ENCODE measurements at regions not wholly inside any gene's neighbourhood (a gene's known extent, or its start where the extent isn't known, plus 50 kb on each side); places are given as distances from the start of the nearest gene placed in this dataset.

DNA sequence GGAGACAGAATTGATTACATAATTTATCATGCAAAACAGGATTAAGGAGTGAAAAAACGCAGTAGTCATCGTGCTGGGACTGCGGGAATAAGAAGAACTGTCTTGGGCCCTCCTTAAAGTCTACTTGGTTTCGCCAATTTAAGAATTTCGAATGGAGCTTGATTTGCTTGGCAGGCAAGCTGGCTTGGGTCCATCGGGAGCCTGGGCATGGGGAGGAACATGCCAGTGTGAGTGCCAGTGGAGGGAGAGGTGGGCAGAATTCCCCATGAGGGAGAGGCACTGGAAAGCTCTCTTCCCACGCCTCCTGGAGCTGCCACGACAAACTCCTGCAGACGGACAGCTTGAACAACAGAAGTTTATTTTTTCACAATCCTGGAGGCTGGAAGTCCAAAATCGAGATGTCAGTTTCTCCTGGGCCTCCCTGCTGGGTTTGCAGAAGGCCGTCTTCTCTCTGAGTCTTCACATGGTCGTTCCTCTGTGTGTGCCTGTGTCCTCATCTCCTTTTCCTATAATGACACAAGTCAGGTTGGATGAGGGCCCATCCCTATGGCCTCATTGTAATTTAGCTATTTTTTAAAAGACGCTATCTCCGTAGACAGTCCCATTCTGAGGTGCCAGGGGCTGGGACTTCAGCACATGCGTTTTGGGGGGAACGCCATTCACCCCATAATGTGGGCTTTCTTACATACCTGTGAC lies 528.7 kb upstream of the DPP6 start:
- in situ Hi-C loops (cut with MboI; ENCODE audit: low sequenced_read_pairs in 4 of 4) (no loop called here), intact Hi-C loops (cut with DNase I; ENCODE audit: low total_unique reads) (no loop called here)
- Histone ChIP-seq H3K36me3 (no peaks in the 10 kb centered on the region), H3K4me3 (no peak overlapping the region), H3K27ac (no peak overlapping the region), H3K9me3 (no peaks in the 10 kb centered on the region), H3K27me3 (no peaks in the 10 kb centered on the region), H3K4me1 (no peaks in the 10 kb centered on the region)
- TF ChIP-seq, protein P1, sequence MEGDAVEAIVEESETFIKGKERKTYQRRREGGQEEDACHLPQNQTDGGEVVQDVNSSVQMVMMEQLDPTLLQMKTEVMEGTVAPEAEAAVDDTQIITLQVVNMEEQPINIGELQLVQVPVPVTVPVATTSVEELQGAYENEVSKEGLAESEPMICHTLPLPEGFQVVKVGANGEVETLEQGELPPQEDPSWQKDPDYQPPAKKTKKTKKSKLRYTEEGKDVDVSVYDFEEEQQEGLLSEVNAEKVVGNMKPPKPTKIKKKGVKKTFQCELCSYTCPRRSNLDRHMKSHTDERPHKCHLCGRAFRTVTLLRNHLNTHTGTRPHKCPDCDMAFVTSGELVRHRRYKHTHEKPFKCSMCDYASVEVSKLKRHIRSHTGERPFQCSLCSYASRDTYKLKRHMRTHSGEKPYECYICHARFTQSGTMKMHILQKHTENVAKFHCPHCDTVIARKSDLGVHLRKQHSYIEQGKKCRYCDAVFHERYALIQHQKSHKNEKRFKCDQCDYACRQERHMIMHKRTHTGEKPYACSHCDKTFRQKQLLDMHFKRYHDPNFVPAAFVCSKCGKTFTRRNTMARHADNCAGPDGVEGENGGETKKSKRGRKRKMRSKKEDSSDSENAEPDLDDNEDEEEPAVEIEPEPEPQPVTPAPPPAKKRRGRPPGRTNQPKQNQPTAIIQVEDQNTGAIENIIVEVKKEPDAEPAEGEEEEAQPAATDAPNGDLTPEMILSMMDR (IDR thresholded peaks at IDR 0.05 in 4 of 5, conservative IDR thresholded peaks at IDR 0.05 in 1 of 5) = no peak
- TF ChIP-seq POLR2A (IDR thresholded peaks at IDR 0.05) = no peak
- no peak for ATAC-seq
- no peak for DNase-seq

DNA sequence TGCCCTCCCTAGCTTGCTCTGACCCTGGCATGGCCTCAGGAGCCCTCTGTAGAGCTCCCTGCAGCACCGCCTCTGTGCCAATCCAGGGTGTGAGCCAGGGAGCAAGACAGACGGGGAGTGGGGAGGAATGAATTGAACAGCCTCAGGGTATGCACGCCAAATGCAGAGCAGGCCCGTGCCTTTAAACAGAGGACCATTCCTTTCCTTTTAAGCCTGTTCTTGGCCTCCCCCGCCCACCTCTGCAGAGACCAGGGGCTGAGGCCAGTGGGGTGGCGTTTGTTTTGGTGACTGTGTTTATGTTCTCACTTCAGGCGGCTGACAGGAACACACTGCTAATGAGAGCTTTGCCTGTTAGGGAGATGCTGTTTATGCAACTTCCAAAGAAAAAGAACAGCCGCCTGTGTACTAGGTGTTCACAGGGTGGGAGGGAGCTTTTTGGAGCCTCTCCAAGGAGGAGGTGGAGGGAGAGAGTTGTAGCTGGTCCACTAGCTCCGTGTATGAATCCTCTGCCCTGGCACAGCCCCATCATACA lies 528.1 kb upstream of the DPP6 start:
- H3K27ac ChIP-seq = no peak overlapping the region
- no peaks in the 10 kb centered on the region for H3K9me3 ChIP-seq

DNA sequence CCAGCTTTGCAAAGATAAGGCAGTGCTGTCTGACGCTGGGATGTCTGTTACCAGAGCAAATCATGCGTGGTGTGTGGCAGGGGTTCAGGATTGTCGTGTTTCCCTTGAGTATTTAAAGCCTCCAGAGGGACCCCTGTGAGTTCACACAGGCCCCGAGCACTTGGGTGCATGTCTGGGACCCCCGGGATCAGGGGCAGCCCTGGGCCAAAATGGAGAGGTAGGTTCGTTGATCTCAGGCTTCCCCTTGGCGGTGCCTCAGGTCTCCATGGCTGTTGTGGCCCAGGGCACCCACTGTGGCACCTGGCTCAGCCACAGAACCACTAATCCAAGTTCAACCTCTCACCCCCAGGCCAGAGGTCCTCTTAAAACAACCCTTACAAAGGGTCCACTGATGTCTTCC lies 523.1 kb upstream of the DPP6 start:
- in situ Hi-C loops (cut with MboI; ENCODE audit: low sequenced_read_pairs in 4 of 4) = no loop called here
- ATAC-seq = no peak
- no peak for TF ChIP-seq POLR2A (IDR thresholded peaks at IDR 0.05)
- TF ChIP-seq, protein P1 (IDR thresholded peaks at IDR 0.05 in 4 of 5, conservative IDR thresholded peaks at IDR 0.05 in 1 of 5) = no peak
- H3K4me1 ChIP-seq = no peaks in the 10 kb centered on the region
- intact Hi-C loops (cut with DNase I; ENCODE audit: low total_unique reads) = no loop called here
- H3K36me3 ChIP-seq = no peaks in the 10 kb centered on the region
- no peaks in the 10 kb centered on the region for H3K9me3 ChIP-seq
- H3K27ac ChIP-seq = no peak overlapping the region
- H3K27me3 ChIP-seq = no peaks in the 10 kb centered on the region
- DNase-seq = no peak
- no peak overlapping the region for H3K4me3 ChIP-seq

More for the DNA sequence above, 528.1 kb upstream of the DPP6 start:
- no peak for TF ChIP-seq POLR2A (IDR thresholded peaks at IDR 0.05)
- TF ChIP-seq, protein P1 (IDR thresholded peaks at IDR 0.05 in 4 of 5, conservative IDR thresholded peaks at IDR 0.05 in 1 of 5) = no peak
- H3K36me3 ChIP-seq = no peaks in the 10 kb centered on the region
- intact Hi-C loops (cut with DNase I; ENCODE audit: low total_unique reads) (no loop called here), in situ Hi-C loops (cut with MboI; ENCODE audit: low sequenced_read_pairs in 4 of 4) (no loop called here)
- no peak overlapping the region for H3K4me3 ChIP-seq
- no peaks in the 10 kb centered on the region for H3K4me1 ChIP-seq
- DNase-seq (no peak), ATAC-seq (no peak)
- no peaks in the 10 kb centered on the region for H3K27me3 ChIP-seq

DNA sequence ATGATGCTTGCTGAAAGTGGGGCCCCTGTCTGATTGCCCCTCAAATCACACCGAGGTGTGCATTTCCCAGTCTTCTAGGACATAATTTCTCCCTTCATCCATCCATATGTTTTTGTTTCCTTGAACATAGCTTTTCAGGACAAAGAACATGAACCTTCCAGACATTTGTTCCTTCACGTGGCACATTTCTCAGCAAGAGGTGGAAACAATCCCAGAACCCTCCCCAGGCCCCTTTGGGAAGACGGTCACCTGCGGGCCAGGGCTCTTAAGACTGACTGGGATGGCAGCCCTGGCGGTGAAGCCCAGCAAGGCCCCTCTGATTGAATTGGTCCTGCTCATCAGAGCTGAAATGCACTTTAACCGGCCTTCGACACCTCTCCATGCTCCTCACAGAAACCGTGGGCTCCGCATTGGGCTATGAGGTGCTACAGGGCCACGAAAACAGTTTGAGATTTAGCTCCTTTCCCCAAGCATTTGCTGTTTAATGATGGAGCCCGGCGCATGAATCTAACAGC lies 522.5 kb upstream of the DPP6 start:
- H3K27ac ChIP-seq = no peak overlapping the region
- ATAC-seq = no peak
- H3K36me3 ChIP-seq = no peaks in the 10 kb centered on the region
- H3K9me3 ChIP-seq = no peaks in the 10 kb centered on the region
- no peaks in the 10 kb centered on the region for H3K27me3 ChIP-seq
- DNase-seq = no peak
- no peaks in the 10 kb centered on the region for H3K4me1 ChIP-seq
- no peak for TF ChIP-seq POLR2A (IDR thresholded peaks at IDR 0.05)
- TF ChIP-seq, protein P1 (IDR thresholded peaks at IDR 0.05 in 4 of 5, conservative IDR thresholded peaks at IDR 0.05 in 1 of 5) = no peak
- in situ Hi-C loops (cut with MboI; ENCODE audit: low sequenced_read_pairs in 4 of 4) (no loop called here), intact Hi-C loops (cut with DNase I; ENCODE audit: low total_unique reads) (no loop called here)
- H3K4me3 ChIP-seq = no peak overlapping the region

All from gastrocnemius medialis (tissue), 4 donors.